ENCODE measurements at regions not wholly inside any gene's neighbourhood (a gene's known extent, or its start where the extent isn't known, plus 50 kb on each side); places are given as distances from the start of the nearest gene placed in this dataset.

DNA sequence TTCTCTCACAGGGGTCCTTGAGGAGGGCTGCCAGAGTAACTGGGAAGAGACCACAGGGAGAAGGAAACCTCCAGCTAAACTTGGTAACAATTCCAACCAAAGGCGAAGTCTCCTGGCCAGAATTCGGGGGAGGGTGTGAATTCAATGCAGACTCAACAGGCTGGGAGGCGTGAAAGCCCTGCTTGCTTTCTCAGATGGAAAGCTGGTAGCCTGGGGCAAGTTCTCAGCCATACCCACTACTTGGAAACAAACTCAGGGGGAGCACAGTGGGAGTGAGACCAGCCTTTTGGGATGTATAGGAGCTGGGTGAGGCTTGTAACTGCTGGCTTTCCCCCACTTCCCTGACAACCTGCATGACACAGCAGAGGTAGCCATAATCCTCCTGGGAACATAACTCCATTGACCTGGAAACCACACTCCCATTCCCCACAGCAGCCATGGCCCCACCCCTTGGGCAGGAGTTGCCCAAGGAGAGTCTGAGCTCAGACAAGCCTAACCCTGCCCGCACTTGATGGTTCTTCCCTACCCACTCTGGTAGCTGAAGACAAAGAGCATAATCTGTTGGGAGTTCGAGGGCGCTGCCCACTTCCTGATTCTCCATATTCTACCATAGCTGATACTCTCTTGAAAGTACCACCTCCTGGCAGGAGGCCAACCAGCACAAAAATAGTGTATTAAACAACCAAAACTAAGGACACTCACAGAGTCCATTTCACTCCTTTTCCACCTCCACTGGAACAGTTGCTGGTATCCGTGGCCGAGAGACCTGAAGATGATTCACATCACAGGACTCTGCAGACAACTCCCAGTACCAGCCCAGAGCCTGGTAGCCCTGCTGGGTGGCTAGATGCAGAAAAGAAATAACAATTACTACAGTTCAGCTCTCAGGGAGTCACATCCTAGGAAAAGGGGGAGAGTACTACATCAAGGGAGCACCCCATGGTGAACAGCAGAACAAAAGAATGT lies 123.8 kb downstream of the FAM170A start:
- no peak for TF ChIP-seq POLR2A (IDR thresholded peaks at IDR 0.05)
- no peak for TF ChIP-seq CTCF (IDR thresholded peaks at IDR 0.05)

Measured in right lobe of liver (tissue), 4 donors.